GM18870 (cell line): ENCODE measurements at regions not wholly inside any gene's neighbourhood (a gene's known extent, or its start where the extent isn't known, plus 50 kb on each side); places are given as distances from the start of the nearest gene placed in this dataset.

Source experiments
- ATAC-seq: cut with Tn5 transposase; IDR thresholded peaks from one replicate; pipeline ENCODE4 v1.9.1; 2021; ENCODE audit warnings: moderate library complexity; ENCODE audit not compliant: unreplicated experiment

GRCh38 chr13:47632311-47632710 is 368.8 kb downstream of the SUCLA2 start:
- no peak for ATAC-seq

DNA sequence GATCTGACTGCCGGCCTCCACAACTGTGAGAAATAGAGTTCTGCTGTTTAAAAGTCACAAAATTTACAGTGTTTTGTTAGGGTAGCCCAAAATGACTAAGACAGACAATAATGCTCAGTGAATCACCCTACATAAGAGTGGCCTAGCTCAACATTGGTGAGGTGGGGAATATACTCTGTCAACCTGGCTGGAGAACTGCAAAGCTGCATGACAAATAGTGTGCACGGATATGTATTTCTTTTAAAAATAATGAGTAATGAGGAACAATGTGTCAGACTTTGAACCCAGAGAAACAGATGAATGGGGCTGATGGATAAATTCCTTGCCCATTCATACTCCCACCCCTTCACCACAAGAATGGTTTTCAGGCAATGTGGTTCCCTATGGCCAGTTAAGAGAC is 372.4 kb downstream of the SUCLA2 start:
- no peak for ATAC-seq

- ATAC-seq: no peak
Observed at GRCh38 chr13:47623862-47624261, 377.2 kb downstream of the SUCLA2 start.

DNA sequence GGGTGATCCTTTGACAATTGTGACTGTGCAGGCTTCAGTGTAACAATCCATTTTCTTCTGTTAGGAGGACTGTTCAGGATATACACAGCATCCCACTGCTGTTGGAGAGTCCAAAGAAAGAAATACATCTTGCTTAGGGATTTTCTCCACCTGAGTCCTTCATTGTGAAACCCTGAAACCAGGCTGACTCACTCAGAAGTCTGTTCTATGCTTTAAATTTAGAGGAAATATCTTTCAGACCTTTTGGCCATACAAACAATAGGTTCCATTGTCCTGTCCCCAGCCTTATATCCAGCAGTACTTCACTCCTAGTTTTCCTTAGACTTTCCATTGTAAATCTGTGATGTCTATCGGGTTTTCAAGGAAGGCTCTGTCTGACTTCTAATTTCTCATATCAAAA is 379.1 kb downstream of the SUCLA2 start:
- ATAC-seq: no peak

DNA sequence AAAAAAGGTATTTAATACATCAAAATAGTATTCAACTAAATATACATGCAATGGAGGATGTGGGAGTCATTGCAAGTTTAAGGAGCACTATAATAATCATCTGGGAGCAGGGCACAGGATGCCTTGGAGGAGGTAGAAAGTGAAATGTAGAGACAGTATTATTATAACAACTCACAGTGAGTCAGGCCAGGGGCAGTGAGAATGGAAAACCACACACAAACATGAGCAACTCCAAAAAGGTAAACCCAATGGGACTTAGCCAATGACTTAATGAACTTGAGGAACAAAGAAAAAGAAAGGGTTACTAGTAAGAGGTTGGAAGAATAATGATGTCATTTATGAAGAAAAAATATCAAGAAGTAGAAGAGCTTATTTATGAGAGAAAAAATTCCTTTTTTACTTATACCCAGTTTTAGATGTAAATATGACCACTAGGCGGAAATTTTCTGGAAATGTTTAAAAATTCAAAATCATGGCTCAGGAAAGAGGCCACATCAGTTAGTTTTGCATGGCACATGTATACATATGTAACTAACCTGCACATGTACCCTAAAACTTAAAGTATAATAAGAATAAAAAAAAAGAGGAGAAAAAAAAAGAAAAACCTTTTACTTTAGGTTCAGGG is 389.3 kb downstream of the SUCLA2 start:
- no peak for ATAC-seq

GRCh38 chr13:47610687-47611086 is 390.4 kb downstream of the SUCLA2 start:
- ATAC-seq: no peak

DNA sequence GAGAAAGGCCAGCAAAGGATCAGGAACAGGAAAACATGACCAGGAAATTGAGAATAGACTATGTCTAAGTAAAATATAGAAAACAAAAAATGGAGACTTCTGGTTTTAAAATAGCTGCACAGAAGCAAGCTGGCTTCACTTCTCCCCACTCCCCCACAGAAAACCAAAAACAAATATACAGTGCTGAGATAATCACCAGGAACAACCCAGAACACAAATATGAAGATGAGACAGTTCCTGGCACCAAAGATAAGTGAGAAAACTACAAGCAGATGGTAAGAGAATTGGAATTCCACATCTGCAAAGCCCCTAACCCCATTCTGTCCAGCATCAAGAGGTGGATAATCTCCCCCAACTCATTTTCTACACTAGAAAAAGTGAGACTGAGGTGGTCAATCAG is 397.7 kb downstream of the SUCLA2 start:
- ATAC-seq: no peak

- no peak for ATAC-seq
Observed at GRCh38 chr13:47598340-47598911, 402.6 kb downstream of the SUCLA2 start.

DNA sequence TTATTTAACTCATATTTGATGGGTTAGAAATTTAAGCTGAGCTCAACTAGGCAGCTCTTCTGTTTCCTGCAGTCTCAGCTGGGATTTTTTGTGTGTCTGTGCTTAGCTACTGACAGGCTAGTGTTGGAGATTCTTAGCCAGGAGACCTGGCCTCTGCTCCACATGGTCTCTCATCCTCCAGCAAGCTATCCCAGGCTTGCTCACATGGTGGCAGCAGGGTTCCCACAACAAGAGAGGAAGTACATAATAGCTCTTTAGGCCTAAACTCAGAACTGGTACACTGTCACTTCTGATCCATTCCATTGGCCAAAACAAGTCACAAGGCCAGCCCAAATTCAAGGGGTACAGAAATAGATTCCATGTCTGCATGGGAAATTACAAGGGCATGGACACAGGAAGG is 406.2 kb downstream of the SUCLA2 start:
- ATAC-seq: no peak

- no peak for ATAC-seq
Observed at GRCh38 chr13:47592256-47592655, 408.8 kb downstream of the SUCLA2 start.

GRCh38 chr13:47588676-47589075 is 412.4 kb downstream of the SUCLA2 start:
- ATAC-seq: no peak

DNA sequence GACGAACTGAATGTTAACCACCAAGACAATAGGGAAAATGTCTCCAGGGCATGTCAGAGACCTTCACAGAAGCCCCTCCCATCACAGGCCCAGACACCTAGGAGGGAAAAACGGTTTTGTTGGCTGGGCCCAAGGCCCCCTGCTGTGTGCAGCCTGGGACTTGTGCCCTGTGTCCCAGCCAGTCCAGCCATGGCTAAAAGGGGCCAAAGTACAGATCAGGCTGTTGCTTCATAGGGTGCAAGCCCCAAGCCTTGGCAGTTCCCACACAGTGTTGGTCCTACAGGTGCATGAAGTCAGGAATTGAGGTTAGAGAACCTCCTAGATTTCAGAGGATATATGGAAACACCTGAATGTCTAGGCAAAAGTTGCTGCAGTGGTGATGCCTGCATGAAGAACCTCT is 428.7 kb downstream of the SUCLA2 start:
- ATAC-seq: no peak

GRCh38 chr13:47564041-47564440 is 437.0 kb downstream of the SUCLA2 start:
- ATAC-seq: no peak

DNA sequence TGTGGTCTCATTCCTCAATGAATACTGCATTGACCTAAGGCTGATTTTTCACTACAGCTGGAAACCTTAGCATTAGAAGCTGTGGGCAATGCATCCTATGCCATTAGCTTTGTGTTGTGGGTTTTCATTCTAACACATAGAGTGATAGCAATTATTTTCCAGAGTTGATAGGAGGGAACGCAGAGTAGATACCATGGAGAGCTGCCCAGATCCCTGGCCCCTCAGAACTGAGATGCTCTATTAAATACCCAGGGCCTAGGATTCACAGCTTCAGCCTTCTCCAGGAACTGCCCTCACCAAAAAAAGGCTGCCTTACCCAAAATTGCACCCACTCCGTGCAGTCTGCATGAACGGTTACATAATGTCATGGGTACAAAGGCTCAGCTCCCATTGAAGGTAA is 444.4 kb downstream of the SUCLA2 start:
- no peak for ATAC-seq

DNA sequence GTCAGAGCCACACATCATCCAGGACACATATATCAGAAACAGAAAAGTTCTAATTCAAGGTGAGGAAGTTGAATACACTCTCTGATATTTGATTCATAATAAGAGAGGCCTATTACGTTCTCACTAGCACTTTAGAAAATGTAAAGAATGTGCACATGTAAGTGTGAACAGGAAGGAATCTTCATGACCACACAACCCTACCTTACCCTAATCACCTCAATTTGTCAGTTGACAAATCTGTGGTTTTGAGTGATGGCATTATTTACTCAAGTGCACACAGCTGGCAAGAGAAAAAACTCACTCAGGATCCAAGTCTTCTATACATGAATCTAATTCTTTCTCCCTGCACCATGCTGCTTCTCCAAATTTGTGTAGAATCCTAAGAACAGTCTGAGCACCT is 445.8 kb downstream of the SUCLA2 start:
- ATAC-seq: no peak

DNA sequence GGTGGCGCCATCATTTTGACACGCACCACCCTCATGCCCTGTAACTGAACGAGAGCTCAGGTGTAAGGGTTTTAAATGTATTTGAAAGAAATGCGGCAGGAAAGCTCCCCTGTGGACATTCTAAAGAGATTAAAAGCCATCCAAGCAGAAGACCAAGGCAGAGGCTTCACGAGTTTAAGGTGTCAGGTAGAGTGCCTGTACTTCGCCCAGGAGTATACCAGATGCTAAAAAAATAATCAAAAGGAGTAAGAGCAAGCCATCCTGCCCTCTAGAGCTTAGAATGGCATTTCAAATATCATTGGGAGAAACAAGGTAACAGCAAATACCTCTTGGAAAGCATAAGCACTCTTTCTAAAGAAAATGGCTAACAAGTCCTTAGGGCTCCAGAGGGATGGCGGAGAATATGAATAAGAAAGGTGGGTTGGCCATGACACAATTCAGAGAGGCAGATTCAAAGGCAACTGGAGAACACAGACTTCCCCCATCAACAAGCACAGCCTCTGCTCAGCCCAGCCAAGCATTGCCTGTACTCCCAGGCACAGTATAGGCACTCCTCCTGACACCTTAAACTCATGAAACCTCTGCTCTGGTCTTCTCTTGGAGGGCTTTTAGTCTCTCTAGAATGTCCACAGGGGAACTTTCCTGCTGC is 447.6 kb downstream of the SUCLA2 start:
- ATAC-seq: no peak

DNA sequence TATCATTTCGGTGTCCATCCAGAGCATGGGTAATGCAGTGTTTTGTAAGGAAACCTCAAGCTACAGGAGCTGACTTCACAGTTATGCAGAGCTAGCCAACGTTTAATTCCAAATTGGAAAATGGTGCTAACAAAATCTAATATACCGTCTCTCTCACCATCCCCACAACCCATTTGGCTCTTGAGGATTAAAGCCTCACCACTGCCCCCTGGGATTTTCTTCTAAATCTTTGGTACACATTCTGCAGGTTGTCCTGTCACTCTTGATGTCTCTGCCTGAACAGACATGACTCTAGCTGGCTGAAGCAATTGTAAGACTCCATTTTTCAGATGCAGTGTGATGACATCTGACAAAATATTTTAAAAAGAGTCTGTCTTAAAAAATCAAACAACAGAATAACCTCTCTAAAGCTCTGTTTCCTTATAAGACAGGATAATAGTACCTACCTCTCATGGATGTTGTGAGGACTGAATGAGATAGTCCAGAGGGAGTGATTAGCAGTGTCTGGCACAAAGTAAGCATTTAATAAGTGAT is 451.8 kb downstream of the SUCLA2 start:
- ATAC-seq: no peak

GRCh38 chr13:47548294-47548840 is 452.7 kb downstream of the SUCLA2 start:
- no peak for ATAC-seq

DNA sequence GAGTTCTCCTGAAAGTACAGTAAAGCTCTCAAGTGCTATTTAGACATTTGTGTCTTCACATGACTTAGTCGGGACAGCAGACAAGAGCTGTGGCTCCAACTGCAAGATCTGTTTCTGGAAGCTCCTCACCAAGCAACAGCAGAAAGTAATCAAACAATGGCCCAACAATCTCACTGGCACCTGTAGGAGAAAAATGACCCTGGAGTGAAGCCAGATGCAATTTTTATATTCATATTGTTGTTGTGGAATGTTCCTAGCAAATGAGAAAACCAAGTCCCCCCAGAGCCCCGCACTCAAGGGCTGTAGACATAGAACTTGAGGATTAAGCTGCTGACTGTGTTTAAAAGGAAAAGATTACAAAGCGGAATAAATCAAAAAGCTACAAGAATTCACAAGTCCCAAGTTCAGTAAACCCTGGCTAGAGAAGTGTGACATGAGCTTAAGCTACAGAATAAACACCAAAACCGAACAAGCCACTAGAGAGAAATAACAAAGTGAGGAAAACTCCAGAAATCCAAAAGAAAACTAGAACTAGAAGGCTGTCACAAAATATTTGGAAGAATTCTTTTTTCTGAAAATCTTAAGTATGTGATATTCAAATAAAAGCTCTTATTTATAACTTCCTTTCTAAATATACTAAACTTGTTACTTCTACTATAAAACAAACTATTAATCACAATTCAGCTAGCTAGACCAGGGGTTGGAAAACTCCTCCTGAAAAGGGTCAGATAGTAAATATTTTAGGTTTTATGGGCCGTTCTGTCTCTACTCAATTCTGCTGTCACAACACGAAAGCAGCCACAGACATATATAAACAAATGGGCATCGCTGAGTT is 454.5 kb downstream of the SUCLA2 start:
- ATAC-seq: no peak

GRCh38 chr13:47545201-47546024 is 455.7 kb downstream of the SUCLA2 start:
- no peak for ATAC-seq
